ENCODE measurements at regions not wholly inside any gene's neighbourhood (a gene's known extent, or its start where the extent isn't known, plus 50 kb on each side); places are given as distances from the start of the nearest gene placed in this dataset.

- TF ChIP-seq CTCF (conservative IDR thresholded peaks at IDR 0.05; ENCODE audit: low read depth, low read length), result no peak
- TF ChIP-seq EZH2 (IDR thresholded peaks at IDR 0.05; ENCODE audit: borderline replicate concordance, low read depth, low read length, poor library complexity, severe bottlenecking), result no peak
Observed at GRCh38 chr18:70411876-70412435, 123.1 kb downstream of the SOCS6 start.

Data from A673 (cell line).